Large intestine (tissue), 3 donors: ENCODE measurements at regions not wholly inside any gene's neighbourhood (a gene's known extent, or its start where the extent isn't known, plus 50 kb on each side); places are given as distances from the start of the nearest gene placed in this dataset.

ENCODE experiments used
- DNase-seq, 2 donors: peaks; one replicate each; pipeline versions ENCODE4 v3.0.0 to v3.0.0-alpha.2; 2013
- H3K27ac ChIP-seq: one replicate; pipeline ENCODE4 v1.5.1; 2013; ENCODE audit warnings: low read length
- H3K27me3 ChIP-seq: 2 replicates; pipeline ENCODE4 v1.6.1; 2013; ENCODE audit warnings: low read length; ENCODE audit not compliant: control insufficient read depth, insufficient read depth
- H3K36me3 ChIP-seq: 2 replicates; pipeline ENCODE4 v1.6.1; 2013; ENCODE audit warnings: low read length; ENCODE audit not compliant: control insufficient read depth, insufficient read depth
- H3K4me1 ChIP-seq: one replicate; pipeline ENCODE4 v1.6.1; 2013; ENCODE audit warnings: low read length; ENCODE audit not compliant: control insufficient read depth, insufficient read depth
- H3K4me3 ChIP-seq: one replicate; pipeline ENCODE4 v1.5.1; 2013; ENCODE audit warnings: low read length
- H3K9me3 ChIP-seq: one replicate; pipeline ENCODE4 v1.6.1; 2013; ENCODE audit warnings: mild to moderate bottlenecking, low read depth, low read length, moderate library complexity; ENCODE audit not compliant: control insufficient read depth
- WGBS: methylation state at CpG from one replicate; pipeline ENCODE4 v1.1.5; 2013; ENCODE audit warnings: low lambda C conversion rate; ENCODE audit not compliant: insufficient coverage; 5-methylcytosine and 5-hydroxymethylcytosine counted together

DNA sequence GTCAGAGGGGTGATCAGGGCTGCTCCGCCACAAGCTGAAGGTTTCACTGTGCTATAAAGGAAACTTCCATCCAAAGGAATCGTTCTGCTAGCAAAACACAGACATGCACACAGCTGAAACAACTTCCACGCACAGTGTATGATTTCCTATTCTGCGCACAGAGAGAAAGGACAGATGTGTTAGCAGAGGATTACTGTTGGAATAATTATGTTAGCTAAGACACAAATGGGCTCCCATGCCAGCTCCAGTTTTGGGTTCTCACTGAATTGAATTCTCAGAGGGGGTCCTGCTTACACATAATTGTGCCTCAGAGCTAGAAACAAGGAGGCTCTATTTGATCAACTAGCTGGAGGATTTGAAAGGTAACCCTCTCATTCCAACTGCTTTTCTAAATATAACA is 352.4 kb downstream of the IRX2 start:
- Histone ChIP-seq H3K27ac (no peak overlapping the region), H3K27me3 (no peaks in the 10 kb centered on the region), H3K36me3 (no peaks in the 10 kb centered on the region), H3K9me3 (no peaks in the 10 kb centered on the region), H3K4me1 (no peaks in the 10 kb centered on the region), H3K4me3 (no peak overlapping the region)
- no peak for DNase-seq
- no CpG with 5 or more reads among the region's 4 CpGs for WGBS

DNA sequence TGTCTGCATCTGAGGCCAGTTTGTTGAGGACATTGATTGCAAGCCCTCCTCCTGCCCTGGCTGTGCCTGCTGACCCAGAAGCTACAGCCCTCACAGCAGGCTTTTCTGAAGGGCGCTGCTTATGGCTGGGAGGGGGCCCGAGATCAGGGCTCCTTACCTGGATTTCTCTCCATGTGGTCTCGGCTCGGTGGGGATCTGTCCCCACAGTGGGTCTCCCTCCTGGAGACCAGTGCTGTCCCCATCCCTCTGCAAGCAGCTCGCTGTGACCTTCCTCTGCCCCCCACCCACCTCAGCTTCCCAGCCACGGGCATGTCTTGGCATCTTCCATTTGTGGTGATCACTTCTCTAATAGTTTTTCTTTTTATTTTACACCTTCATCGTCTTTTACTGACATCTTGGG is 357.9 kb downstream of the IRX2 start:
- H3K27me3 ChIP-seq = no peaks in the 10 kb centered on the region
- no peaks in the 10 kb centered on the region for H3K9me3 ChIP-seq
- no peaks in the 10 kb centered on the region for H3K4me1 ChIP-seq
- DNase-seq = no peak
- H3K4me3 ChIP-seq = no peak overlapping the region
- no peaks in the 10 kb centered on the region for H3K36me3 ChIP-seq
- no CpG with 5 or more reads among the region's 7 CpGs for WGBS
- no peak overlapping the region for H3K27ac ChIP-seq

DNA sequence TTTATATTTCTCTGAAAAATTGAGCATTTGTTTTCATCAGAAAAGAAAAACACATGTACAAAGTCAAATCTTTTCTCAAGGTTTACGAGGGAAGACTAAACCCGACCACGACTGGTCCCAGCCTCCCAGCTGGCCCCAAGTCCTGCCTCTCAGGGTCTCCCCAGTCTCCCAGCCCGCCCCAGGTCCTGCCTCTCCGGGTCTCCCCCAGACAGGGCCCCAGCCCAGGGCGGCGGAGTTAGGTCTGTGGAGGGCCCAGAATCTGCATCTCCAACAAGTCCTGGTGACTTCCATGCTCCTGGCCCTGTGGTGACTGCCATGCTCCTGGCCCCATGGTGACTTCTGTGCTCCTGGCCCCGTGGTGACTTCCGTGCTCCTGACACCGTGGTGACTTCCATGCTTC is 359.9 kb downstream of the IRX2 start:
- H3K36me3 ChIP-seq = no peaks in the 10 kb centered on the region
- WGBS = no CpG with 5 or more reads among the region's 10 CpGs
- H3K9me3 ChIP-seq = no peaks in the 10 kb centered on the region

DNA sequence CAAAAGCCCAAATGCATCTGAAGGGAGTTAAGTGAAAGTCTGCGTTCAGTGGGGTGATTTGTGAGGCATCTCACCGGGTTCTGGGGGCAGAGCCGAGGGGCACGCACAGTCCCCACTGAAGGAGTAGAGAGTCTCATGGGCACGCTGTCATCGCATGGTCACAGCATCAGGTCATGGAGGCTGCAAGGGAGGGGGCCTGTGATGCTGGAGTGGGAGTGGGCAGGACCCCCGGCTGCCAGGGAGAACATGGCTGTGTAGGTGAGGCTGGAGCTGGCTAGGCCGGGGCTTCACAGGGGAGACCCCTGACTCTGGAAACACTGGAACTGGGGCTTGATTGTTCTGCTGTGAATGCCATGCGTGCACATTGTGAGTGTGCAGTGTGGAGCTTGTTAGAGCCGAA is 360.5 kb downstream of the IRX2 start:
- no peak for DNase-seq
- no CpG with 5 or more reads among the region's 10 CpGs for WGBS

More for the DNA sequence above, 359.9 kb downstream of the IRX2 start:
- no peak overlapping the region for H3K4me3 ChIP-seq
- H3K27ac ChIP-seq = no peak overlapping the region
- H3K27me3 ChIP-seq = no peaks in the 10 kb centered on the region
- no peak for DNase-seq
- no peaks in the 10 kb centered on the region for H3K4me1 ChIP-seq

DNA sequence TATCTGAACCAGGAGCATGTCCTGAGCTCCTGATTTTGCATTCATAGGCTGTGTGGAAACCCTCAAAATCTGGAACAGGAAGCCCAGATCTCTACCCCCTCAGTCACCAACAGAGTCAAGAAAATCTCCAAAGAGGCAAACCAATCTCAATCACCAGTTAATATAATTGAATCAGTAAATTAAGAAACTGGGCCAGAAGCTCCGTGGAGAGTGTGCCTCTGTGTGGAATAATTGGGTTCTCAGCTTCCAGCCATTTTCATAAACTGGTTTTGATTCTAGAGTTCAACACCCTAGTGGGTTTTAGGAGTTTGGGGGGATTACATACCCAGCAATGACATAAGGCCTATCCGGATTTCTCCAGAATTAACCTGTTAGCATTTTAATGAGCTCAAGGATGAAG is 362.9 kb downstream of the IRX2 start:
- Histone ChIP-seq H3K27me3 (no peaks in the 10 kb centered on the region), H3K4me1 (no peaks in the 10 kb centered on the region), H3K27ac (no peak overlapping the region), H3K9me3 (no peaks in the 10 kb centered on the region), H3K36me3 (no peaks in the 10 kb centered on the region), H3K4me3 (no peak overlapping the region)
- no peak for DNase-seq
- WGBS = 100% methylated on average over 1 of the region's 2 CpGs

More for the DNA sequence above, 360.5 kb downstream of the IRX2 start:
- Histone ChIP-seq H3K4me3 (no peak overlapping the region), H3K36me3 (no peaks in the 10 kb centered on the region), H3K27ac (no peak overlapping the region), H3K4me1 (no peaks in the 10 kb centered on the region), H3K27me3 (no peaks in the 10 kb centered on the region), H3K9me3 (no peaks in the 10 kb centered on the region)

DNA sequence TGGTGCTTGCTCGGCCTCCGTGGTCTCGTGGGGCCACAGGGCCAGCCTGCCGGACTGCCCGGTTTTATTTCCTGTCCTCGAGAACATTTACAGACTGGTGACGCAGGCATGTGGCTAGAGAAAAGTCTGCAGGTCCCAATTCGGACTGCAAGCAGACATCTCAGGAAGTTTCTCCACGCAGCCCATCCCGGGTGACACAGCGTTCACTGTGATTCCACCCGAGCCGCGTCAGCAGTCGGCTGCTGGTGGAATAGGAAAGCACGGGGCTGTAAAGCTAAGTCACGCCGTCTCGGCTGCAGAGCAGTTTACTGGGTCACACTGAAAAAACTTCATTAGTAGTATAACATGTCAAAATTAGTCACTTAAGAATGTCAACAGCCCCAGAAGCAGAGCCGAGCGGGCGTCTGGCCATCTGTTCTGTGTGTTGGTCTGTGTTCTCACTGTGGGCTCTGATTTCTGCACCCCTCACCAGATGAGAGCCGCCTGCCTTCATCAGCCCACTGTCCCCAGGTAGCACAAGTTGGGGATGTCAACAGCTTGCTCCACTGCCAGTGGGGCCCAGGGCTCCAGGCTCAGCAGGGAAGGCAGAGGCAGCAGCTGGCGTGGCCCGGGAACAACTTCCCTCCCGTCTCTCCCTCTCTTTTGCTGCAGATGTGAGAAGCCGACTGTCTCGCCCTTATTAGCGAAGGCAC is 363.7 kb downstream of the IRX2 start:
- H3K4me3 ChIP-seq = no peak overlapping the region
- H3K4me1 ChIP-seq = no peaks in the 10 kb centered on the region
- H3K36me3 ChIP-seq = no peaks in the 10 kb centered on the region
- H3K9me3 ChIP-seq = no peaks in the 10 kb centered on the region
- WGBS = 47% methylated on average over 3 of the region's 29 CpGs
- no peak overlapping the region for H3K27ac ChIP-seq
- no peak for DNase-seq
- H3K27me3 ChIP-seq = no peaks in the 10 kb centered on the region

DNA sequence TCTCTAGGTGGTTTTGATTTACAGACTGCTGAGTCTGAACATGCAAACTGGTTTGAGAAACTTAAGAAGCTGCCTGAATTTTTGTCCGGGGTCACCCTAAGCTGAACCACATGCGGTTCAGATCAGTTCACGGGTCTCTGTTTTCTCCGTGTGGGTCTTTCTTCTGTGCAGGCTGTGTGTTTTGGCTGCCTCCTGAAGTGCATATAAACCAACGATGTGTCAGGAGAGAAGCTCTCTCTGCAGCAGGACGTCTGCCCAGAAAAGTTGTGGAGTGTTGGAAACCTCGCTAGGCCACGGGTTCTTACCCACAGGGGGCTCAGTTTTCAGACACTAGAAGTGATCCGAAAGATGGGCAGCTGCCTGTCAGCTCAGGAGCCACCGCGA is 364.2 kb downstream of the IRX2 start:
- H3K36me3 ChIP-seq = no peaks in the 10 kb centered on the region
- WGBS = no CpG with 5 or more reads among the region's 11 CpGs
- no peak overlapping the region for H3K27ac ChIP-seq
- H3K27me3 ChIP-seq = no peaks in the 10 kb centered on the region
- H3K4me3 ChIP-seq = no peak overlapping the region
- no peak for DNase-seq
- H3K9me3 ChIP-seq = no peaks in the 10 kb centered on the region
- H3K4me1 ChIP-seq = no peaks in the 10 kb centered on the region

DNA sequence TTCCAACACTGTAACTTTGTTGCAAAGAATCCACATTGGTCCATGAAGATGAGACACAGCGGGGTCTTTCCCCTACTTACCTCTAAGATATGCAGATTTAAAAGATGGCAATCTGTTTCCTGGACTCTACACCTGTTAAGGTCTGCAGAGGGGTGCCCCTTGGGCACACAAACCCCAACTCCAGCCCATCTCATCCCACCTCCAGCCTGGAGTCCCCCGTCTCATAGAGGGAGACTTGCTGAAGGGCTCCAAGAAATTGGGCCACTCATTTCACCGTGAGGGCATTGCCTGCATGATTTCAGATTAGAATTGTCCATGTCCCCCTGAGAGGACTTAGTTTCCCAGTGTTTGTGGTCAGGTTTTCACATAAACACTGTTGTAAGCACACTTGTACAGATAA is 365.7 kb downstream of the IRX2 start:
- Histone ChIP-seq H3K27me3 (no peaks in the 10 kb centered on the region), H3K4me1 (no peaks in the 10 kb centered on the region), H3K36me3 (no peaks in the 10 kb centered on the region), H3K4me3 (no peak overlapping the region), H3K9me3 (no peaks in the 10 kb centered on the region), H3K27ac (no peak overlapping the region)
- no peak for DNase-seq
- no CpG with 5 or more reads among the region's 3 CpGs for WGBS

DNA sequence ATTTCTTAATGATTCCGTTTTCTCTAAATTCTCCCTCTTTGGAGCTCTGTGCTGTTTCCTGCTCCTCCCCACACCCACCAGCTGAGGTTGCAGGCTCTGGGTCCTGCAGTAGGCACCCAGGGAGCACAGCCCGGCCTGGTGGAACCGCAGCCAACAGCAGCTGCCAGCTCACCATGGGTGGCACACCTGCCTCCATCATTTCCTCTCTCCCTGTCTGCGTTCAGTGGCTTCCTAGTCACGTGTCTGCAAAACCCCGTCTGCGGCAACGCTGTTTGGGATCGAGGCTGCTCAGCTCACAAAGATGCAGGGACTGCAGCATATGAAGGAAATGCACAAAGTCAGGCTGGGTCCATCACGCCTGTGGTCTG is 367.8 kb downstream of the IRX2 start:
- no peaks in the 10 kb centered on the region for H3K36me3 ChIP-seq
- no CpG with 5 or more reads among the region's 10 CpGs for WGBS
- DNase-seq = no peak
- H3K4me1 ChIP-seq = no peaks in the 10 kb centered on the region
- H3K9me3 ChIP-seq = no peaks in the 10 kb centered on the region
- H3K27ac ChIP-seq = no peak overlapping the region
- no peak overlapping the region for H3K4me3 ChIP-seq
- H3K27me3 ChIP-seq = no peaks in the 10 kb centered on the region

DNA sequence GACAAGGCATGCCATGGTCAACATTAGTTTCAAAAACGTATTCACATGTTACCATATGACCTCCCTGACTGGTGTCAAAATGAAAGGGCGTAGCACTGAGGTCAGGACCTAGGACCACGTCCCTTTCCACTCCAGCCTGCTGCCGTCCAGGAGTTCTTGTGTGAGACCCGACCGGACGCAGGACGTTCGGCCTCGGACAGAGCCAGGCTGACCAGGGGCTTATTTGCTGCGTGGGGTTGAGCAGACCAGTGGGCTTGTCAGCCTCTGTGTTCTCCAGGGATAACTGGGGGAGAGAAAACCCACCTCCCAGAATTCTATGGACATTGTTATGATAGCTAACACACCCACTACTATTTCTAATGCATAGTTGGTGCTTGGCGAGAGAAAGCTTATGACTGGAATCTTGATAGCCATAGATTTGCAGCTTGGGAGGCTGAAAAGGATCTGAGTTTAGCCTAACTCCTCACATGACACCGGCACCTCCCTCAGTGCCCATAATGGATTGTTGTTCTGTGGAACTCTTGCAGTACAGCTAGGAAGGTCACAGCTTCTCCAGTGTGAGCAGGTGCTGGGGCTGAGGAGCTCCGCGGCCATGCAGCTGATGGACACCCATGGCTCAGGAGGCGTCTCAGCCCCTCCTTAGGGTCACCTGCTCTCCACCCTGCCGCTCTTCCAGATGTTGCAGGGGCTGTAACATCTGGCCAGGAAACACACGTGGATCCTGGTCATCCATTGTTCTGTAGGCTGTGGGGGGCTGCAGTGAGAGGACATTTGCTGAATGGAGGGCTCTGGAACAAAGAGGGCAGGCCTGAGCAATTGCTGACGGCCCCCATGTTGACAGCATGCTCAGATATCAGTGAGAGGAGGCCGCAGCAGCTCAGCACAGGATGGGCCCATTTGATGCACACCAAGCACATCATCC is 368.4 kb downstream of the IRX2 start:
- Histone ChIP-seq H3K27ac (no peak overlapping the region), H3K9me3 (no peaks in the 10 kb centered on the region), H3K36me3 (no peaks in the 10 kb centered on the region), H3K4me1 (no peaks in the 10 kb centered on the region), H3K27me3 (no peaks in the 10 kb centered on the region), H3K4me3 (no peak overlapping the region)
- WGBS = no CpG with 5 or more reads among the region's 20 CpGs
- no peak for DNase-seq
